HG03066 (cell line): ENCODE measurements at regions not wholly inside any gene's neighbourhood (a gene's known extent, or its start where the extent isn't known, plus 50 kb on each side); places are given as distances from the start of the nearest gene placed in this dataset.

ENCODE experiments used
- ATAC-seq: cut with Tn5 transposase; IDR thresholded peaks from one replicate; pipeline ENCODE4 v1.9.1; 2021; ENCODE audit warnings: low read depth; ENCODE audit not compliant: unreplicated experiment

DNA sequence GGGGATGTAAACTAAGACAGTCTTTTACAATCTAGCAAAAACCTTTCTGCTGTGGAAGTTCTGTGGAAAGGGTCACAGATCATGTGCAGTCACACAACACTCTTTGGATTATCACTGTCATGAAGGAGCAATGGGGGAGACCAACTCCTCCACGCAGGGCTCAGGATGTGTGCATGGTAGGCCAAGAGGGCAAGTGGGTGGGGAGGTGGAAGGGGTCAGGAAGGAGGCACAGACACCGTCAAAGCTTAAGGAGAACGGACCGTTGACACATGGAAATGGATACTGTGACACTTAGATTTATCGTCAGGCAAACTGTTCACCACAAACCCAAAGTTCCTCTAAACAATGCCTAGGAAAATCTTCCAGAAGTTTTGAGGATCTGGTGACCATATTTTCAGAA lies 215.8 kb downstream of the PAX1 start:
- ATAC-seq, result no peak

DNA sequence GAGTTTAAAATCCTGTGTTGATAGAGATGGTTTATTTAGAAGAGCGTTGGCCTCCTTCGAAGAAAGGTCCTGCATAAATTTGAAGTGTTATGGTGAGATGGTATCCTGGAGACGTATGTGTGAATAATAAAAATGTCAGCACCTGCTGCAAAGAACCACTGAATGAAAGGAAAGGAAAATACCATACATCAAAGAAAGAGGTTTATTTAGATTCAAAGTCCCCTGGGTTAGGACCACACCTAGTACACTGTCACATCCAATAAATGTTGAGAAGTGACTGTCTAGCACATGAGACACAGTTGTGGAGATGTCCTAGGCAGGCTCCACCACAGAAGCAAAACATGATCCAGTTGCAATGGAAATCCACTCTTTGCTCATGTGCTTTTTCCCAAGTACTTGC lies 214.7 kb downstream of the PAX1 start:
- no peak for ATAC-seq

DNA sequence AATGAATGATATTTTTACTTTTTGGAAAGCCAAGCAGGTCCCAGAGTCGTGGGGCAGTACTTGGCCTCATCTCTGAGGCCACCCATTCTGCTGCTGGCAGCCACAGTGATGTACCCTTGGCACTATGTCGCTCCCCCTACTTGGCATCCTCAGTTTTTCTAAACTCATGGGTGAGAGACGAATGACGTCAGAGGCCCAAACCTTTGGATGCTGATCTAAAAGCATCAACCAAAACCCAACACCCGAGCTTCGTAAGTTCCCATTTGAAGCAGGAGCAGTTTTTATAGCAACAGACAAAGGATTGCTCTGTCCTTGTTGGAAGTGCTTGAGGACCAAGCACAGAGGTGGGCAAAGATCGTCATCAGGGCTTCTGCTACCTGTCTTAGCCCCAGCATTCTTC lies 212.9 kb downstream of the PAX1 start:
- no peak for ATAC-seq

DNA sequence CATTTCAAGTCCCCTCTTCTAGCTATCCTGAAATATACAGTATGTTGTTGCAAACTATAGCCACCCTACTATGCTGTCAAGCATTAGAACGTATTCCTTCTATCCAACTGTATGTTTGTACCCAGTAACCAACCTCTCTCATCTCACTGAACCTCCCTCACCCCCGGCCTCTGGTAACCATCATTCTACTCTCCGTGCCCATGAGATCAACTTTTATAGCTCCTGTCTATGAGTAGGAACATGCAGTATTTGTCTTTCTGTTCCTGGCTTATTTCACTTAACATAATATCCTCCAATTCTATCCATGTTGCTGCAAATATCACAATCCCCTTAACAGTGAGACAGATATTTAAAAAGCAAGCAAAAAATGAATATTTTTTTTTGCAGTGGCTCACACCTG lies 196.9 kb downstream of the PAX1 start:
- no peak for ATAC-seq

DNA sequence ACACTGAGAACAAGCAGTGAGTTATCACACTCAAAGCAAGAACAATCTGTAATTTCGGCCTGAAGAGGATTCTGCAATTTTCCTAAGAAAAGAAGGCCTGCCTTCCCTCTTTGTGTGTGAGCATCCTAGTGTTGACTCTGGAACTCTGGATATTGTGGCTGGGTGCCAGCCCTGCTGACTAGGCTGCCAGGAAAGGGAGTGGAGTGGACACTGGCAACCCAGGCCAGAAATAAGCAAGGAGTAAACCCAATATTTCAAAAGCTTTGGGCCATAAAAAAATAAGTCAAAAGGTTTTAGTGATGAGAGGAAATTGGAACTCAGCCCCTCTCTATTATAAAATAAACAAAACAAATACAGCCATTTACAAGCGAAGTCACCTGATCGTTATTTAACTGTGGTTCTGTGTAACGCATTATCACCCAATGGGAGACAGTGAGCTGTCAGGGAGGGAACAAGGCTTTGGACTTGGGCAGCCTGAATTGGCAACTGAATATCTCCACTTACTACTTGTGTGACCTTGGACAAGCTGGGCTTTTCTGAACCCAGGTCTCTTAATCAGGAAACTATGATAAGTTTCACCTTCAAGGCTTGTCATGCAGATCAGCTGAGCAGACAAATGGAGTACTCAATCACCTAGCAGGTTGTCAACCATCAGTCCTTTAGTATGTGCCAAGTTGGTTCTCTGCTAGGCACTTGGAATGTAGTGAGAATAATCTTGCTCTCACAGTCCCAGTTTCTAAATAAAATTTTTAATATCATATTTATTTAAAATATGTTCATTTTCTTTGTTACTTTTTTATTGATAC lies 196.2 kb downstream of the PAX1 start:
- no peak for ATAC-seq

DNA sequence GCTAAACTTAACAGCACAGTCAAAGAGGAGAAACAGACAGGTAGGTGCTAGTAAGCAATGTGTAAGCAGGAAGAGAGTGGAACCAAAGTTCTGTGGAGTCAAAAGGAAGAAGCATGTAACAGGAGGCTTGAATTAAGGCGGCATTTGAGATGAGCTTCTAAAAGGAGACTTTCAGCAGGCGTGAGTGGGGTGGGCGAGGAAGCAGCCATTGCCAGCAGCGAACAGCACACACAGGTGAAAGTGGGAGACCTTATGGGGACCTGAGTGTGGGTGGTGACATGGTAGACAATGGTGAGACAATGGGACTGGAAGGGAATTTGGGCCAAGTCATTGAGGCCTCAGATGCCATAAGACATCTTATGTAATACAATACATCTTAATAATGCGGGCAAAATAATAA lies 195.0 kb downstream of the PAX1 start:
- ATAC-seq, result no peak

DNA sequence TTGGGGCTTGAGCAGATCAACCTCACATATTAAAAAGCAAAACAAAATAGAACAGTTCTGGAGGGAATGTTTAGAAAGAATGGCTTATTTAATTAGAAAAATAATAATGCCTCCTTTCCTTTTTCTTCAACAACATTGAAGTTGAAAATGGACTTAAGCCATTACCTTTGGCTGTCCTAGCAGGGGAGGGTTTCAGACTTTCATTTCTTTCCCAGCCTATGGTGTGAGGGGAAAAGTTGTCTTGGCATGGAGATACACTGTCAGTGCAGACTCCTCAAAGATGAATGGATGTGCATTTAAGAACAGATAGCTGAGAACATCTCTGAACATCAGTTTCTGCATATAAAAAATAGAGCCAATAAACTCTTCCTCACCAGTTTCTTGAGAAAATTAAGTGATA lies 169.5 kb downstream of the PAX1 start:
- no peak for ATAC-seq

DNA sequence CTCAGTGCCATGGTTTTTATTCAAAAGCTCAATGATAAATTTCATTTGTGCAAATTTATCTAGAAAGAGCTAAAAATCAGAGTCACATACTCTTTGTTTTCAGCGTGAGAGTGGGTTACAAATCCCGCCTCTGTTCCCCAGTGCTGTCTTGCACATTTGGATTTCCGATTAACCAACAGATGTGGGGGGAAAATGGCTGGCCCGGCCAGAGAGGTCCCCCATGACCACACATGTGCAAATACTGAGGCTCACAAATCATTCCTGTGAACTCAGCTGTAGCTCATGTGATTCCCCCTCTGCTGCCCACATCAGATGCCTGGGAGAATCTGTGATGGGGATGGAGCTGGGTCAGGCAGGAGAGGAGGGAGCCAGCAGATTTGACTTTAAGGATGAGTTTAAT lies 168.7 kb downstream of the PAX1 start:
- no peak for ATAC-seq

DNA sequence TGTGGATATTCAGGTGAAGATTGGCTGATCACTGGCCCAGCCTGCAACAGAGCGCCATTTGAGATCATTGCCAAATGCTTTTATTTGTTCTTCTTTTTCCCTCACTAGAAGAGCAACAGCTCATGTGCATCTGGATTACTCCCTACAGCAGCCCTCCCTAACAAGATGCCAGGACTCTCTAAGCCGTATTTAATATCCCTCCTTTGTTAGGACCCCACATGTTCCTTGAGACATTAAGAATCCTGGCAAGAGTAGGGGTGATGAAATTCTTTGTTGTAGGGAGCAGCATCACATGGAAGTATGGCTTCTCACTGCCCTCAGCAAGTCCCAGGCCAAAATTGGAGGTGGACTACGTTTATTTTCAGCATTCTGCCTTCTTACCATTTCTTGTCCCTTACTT lies 167.8 kb downstream of the PAX1 start:
- ATAC-seq, result no peak

DNA sequence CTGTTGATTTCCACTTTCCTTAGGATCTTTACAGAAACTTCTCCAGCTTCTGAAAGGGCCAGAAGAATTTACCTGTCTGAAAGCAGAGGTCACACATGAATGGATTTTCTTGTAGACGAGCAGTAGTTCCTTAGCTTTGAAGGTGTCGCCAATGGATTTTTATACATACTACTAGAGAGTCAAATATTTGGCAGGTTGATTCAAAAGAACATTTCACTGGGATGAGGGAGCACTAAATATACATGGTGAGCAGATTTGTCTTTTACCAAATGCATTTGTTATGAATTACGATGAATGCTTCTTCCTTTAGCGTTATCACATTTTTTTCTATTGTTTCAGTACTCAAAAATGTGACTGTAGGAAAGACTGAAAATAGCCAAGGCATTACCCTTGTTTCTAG lies 162.3 kb downstream of the PAX1 start:
- no peak for ATAC-seq

DNA sequence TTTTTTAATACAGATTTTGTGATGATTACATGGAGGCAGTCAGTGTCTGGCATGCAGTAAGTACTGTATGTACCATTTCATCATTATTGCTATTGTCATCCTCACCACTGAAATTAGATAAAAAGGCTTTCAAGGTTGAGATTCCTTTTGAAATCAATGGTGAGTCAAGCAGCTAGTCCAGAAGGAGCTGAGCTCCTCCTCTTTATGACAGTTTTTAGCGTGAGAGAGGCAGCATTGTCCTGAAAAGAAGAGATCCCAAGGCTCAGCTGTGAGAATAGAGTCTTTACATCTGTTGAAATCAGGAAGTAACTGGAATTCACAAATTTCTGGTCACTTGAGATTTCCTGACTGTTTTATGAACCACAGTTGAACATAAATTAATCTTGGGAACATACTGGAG lies 161.9 kb downstream of the PAX1 start:
- ATAC-seq, result no peak

DNA sequence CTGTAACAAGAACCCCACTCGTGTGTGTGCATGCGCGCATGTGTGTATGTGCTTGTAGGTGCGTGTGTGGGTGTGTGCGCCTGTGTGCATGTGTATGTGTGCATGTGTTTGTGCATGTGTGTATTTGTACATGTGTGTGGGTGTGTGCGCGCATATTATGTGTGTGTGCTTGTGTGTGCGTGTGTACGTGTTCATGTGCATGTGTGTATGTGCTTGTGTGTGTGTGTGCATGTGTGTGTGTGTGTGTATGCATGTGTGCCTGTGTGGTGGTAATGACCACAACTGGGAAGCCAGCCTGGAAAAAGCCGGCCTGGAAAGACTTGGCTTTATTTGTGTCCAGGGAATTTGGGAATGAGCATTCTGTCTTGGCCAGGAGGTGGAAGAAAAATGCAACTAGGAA lies 157.5 kb downstream of the PAX1 start:
- no peak for ATAC-seq

DNA sequence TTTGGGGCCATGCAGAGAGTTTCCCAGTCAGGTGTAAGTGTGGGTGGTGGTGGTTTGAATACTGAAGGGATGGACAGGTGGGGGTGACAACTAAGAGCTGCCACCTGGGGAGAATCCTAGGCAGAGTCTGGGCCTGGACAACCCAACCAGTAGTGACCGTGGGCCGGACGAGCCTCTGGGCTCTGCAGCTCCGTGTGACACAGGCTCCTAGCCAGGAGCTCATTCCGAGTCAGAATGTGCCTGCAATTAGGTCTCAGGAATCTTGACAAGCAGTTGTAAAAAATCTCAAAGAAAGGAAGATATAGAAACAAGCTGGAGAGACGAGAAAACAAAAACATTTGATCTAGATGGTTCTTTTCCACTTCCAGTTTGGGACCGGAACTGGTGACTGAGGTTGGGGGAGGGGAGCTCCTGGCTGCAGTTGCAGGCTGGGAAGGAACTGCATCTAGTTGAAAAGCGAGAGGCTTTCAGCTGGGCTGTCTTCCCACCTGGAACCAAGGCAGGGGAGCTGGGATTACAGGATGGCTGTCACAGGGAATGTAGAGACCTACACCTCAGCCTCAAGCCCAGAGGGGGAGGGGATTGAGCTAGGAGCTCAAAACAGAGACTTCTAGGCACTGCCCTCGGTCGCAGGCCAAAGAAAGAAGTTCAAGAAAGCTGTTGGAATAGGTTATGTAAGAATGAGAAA lies 156.9 kb downstream of the PAX1 start:
- no peak for ATAC-seq

DNA sequence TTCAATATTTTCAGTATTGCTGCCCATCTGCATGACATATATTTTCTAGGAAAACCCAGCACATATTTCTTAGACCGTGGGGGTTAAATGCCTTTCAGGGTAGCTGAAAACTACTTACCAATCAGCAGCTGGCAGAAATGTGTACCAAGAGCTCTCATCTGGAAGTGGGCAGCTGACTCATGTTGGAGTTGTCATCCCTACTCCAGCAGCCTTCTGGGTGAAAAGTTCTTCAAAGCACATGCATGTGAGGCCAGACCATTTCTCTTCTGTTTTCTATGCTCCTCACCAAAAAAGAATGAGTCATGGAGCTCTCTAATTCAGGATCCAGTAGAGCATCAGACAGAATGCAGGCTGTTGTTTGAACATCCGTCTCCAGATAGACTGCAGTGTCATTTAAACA lies 135.5 kb downstream of the PAX1 start:
- no peak for ATAC-seq

DNA sequence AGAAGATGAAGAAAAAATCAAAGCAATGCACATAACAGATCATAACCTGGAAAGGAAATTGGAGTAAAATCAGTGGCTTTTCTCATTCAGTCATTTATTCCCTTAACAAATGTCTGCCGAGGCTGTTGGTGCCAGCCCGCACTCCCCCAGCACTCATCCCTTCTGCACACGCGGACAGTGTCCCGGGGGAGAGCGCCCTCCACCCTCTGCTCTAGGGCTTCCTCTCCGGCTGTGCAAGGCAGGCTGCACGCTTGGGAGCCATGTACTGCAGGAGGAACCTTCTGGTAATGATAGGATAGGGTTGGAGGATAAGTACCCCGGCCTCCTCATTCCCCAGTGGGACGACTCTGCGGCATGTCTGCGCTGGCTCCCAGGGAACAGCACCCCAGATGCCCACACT lies 134.5 kb downstream of the PAX1 start:
- ATAC-seq, result no peak

DNA sequence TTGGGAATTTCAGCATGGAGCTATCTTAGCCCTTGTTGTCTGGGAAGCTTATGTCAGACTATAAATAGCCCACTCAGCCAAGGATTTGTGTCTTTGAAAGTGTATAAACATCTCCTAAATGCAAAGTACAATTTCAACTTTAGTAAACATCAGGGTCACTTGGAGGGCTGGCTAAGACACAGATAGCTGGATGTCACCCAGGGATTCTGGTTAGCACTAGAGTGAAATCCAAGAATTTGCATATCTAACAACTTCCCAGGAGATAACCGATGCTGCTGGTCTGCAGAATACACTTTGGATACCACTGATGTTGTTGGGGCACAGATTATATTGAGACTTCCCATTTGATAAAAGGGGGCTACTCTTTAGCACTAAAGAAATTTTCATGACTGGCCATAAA lies 130.9 kb downstream of the PAX1 start:
- no peak for ATAC-seq

DNA sequence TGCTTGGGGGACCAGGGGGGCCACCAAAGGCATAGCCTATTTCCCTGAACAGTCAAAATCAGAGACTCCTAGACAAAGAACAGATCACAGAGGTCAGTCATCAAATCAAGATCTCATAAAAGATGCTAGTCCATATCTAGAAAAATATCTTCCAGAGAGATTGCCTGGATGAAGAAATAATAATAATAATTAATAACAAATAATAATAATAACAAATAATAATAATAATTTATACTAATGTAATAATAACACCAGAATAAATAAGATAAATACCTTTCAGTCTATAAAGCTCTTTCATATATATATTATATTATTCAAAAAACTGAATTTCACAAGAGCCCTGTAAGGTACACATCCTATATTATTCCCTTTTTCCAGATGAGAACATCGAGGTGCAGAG lies 129.6 kb downstream of the PAX1 start:
- ATAC-seq, result no peak

DNA sequence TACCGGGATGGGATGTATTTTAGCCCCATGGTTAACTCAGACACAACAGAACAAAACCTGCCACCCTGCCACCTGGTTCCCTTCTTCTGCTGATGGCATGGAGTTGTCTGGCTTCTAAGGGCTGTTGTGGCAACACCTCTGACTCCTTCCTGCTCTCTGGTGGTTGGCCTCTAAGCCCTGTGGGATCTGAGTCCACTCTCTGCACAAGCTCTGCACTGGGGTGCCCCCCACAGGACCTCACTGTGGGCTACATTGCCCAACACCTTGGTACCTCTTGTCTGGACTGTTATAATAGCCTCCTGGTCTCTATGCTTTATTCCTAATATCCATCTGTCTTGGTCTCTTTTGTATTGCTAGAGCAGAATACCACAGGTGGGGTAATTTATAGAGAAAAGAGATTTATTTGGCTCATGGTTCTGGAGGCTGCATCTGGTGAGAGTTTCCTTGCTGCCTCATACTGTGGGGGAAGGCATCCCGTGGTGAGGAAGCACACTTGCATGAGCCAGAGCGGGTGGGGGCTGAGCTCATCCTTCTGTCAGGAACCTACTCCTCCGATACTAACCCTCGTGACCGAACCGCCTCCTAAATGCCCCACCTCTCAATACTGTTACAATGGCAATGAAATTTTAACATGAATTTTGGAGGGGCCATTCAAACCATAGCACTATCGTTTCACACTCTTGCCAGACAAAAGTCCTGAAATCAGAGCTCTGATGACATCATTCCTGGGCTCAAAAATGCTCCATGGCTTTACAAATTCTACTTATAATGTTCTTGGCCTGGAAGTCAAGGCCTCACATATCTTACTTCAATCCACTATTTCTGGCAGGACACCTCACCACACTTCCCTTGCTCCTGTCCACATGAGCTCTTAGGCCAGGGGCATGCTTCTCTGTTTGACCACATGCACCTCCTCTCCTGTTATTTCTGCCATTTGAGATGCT lies 127.2 kb downstream of the PAX1 start:
- no peak for ATAC-seq

DNA sequence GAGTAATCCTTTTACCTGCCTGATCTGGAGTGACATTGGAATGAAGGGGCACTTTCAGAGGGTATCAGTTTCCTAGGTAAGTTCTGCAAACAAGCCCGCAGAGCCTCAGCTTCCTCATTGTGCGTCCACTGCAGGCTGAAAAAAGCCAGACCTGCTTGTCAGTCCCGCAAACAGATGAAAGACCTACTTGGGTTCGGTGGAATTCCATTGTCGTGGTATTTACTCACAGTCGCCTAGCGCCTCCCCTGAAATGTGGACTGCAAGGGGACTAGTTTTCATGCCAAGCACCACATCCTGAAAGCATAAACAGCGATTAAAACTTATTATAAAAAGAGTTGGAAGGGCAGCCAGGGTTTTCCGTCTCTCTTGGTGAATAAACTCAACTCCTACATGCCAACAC lies 121.5 kb downstream of the PAX1 start:
- ATAC-seq, result no peak

DNA sequence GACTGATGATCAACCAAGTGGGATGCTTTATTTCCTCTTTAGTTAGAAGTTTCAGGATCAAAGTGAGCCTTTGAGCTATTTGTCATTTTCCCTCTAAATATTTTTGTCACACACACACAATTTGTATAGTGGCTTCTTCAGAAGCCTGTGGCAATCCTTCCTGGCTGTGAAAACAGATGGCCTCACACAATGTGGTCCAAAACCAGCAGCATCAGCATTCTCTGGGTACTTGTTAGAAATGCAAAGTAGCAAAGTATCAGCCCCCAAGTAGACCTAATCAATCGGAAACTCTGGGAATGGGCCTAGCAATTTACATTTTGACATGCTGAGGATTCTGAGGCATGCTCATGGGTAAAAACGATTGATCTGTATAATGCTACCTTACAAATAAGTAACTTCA lies 115.9 kb downstream of the PAX1 start:
- ATAC-seq, result no peak

DNA sequence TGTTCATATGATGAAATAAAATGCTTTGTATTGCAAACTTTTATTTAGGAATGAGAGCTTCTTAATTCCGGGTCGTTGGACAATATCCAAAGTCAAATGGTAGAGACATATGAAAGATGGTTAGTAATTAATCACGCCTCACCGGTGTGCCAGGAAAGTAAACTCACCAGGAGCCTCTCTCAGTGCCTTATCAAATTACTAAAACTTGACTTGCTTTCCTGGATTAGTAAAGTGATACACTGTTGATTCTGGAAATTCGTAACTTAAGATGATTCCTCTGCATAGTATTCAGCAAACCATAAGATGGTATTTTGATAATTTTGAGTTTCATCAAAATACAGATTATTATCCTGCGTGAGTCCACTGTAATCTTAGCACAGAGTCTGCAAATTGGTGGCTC lies 115.2 kb downstream of the PAX1 start:
- ATAC-seq, result no peak
